HG02610 (cell line): ENCODE measurements at regions not wholly inside any gene's neighbourhood (a gene's known extent, or its start where the extent isn't known, plus 50 kb on each side); places are given as distances from the start of the nearest gene placed in this dataset.

ENCODE experiments used
- ATAC-seq: cut with Tn5 transposase; IDR thresholded peaks from one replicate; pipeline ENCODE4 v1.9.1; 2021; ENCODE audit warnings: mild to moderate bottlenecking, moderate library complexity; ENCODE audit not compliant: unreplicated experiment

- peak; percentile 90 for ATAC-seq
Observed at GRCh38 chr4:24419181-24420034, 164.9 kb downstream of the DHX15 start.

DNA sequence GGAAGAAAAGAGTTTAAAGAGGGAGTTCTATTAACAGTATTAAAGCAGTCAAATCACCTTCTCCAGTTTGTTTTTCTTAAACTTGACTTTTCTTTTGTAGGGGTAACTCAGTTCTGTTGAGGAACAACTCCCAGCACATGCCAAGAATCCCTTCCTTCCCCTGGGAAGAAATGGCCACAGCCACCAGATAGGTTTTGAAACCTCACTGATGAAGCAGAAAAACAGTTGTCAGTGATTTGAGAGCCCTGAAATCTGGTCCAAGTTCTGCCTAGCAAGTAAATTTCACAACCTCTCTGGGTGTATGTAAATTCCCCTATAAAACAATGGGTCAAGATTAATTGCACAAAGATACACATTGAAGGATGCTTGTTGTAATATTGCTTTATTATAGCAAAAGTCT, 167.1 kb downstream of the DHX15 start:
- no peak for ATAC-seq

- no peak for ATAC-seq
Observed at GRCh38 chr4:24416293-24416692, 168.1 kb downstream of the DHX15 start.

- ATAC-seq, result no peak
Observed at GRCh38 chr4:24413311-24413784, 171.0 kb downstream of the DHX15 start.

DNA sequence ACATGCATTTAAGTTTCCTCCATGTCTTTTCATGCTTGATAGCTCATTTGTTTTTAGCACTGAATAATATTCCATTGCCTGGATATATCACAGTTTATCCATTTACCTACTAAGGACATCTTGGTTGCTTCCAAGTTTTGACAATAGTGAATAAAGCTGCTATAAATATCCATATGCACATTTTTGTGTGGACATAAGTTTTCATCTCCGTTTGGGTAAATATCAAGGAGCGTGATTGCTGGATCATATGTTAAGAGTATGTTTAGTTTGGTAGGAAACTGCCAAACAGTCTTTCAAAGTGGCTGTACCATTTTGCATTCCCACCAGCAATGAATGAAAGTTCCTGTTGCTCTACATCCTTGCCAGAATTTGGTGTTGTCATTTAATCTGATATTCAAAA, 172.5 kb downstream of the DHX15 start:
- no peak for ATAC-seq

GRCh38 chr4:24411299-24411698, 173.1 kb downstream of the DHX15 start:
- no peak for ATAC-seq

DNA sequence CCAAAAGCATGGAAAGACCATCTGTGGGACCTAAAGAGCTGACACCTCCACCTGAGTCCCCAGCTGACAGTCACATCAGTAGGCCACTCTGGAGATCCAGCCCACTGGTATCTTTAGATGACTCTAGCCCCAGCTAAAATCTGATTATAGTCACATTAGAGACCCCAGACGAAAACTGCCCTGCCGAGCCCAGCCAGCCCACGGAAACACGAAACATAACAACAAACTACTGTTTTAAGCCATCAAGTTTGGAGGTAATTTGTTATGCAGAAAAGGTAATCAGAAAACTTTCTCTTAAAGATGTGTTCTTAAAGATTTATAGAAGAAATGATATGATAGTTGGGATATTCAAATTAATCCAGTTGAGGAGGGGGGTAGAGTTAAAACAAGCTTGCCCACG, 175.7 kb downstream of the DHX15 start:
- ATAC-seq, result no peak

DNA sequence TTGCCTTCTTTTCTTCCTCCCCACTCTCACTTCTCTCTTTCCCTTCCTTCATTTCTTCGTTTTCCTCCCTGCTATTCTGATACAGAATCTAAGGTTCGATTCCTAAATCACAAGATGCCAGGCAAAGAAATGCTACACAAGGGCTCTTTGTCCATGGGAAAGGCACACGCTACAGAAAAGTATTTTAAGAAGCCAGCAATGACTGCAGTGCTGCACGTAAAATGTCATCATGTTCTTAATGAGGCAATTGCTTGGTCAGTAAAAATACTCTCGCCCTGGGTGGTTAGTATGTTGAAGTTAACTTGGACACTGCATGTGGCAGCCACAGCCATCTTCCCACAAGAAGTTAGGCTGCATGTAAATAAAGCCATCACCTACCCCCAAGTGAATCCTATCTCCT, 178.4 kb downstream of the DHX15 start:
- no peak for ATAC-seq

GRCh38 chr4:24405341-24405740, 179.0 kb downstream of the DHX15 start:
- no peak for ATAC-seq

DNA sequence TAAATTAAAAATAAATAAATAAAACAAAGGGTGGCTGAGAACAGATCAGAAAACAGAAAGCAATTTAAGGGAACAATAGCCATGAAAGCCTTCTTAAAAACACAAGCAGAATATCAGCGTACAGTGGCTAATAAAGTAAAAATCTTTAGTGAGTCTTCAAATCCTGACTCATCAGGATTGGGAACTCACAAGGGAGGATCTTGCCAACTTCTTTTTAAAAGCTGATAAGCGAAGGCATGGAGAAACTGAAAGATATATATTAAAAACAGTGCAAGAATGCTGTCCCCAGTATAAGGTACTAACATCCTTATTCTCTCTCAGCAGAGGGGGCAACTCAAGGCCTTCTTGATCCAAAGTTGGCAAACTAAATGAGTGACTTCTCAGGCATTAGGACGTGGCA, 180.1 kb downstream of the DHX15 start:
- no peak for ATAC-seq

DNA sequence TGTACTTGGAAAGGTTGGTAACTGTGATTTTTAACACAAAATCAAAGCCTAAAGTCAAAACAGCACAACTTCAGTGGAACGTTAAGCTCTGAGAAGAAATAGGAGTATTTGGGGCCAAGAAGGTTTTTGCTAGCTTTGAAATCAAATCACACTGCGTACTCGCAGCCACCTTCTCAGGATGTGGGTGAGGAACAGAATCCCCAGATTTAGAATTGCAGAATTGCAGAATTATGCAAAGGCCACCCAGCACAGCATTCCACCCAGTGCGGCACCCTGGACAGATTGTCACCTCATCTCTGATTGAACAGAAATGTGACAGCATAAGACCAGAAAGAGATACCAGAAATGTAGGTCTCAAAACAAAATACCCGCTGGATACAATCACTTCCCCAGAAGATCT, 181.1 kb downstream of the DHX15 start:
- no peak for ATAC-seq

DNA sequence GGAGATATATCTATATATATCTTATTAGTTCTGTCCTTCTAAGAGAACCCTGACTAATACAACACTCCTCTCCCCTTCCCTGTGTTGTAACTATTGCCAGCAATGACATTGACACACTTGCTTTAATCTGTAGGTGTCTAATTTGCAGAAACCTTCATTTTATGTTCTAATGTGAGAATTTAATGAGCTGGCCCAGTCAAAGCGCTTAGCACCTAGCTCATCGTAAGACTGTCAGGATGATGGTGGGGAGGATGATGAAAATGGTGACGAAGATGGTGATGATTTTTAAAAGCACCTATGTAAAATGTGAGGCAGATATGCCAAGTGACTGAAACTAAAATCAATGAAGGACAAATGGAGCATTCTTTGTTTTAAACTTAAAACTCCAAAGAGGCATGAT, 183.8 kb downstream of the DHX15 start:
- ATAC-seq, result no peak

GRCh38 chr4:24396988-24397387, 187.4 kb downstream of the DHX15 start:
- ATAC-seq, result no peak

DNA sequence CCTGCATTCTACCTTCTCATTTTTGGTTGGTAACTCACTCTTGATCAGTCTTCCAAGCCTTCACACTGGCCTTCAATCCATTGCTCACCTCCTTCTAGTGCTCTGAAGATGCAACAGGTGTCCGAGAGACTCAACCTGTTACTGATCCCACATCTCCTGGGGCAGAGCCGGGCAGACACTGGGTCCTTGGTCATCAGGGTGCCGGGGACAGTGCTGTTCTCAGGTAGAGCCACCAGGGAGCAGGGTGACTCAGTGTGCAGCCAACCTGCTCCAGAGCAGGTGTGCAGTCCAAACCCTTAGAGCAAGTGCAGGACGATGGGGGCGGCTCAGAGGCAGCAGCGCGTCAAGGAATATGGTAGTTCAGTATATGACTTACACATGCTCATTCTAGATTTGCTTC, 188.4 kb downstream of the DHX15 start:
- no peak for ATAC-seq

GRCh38 chr4:24394041-24394440, 190.3 kb downstream of the DHX15 start:
- no peak for ATAC-seq

DNA sequence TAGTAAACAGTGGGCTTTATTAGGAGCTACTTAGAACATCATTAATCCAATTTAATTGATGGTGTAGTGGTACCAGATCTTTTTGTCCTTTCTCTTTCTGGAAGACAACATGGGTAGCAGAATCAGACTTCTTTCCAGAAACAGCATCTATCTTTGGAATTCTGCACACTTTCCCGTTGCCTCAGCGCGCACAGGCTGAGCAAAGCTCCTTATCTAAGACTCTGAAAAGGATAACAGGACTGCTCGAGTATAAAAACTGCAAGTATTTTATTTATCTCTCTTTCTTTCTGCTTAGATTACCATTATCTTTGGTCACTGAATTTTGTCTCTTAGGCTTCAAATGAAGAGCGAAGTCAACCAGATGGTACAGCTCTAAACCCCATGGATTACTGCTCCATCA, 191.7 kb downstream of the DHX15 start:
- ATAC-seq, result no peak

- peak; percentile 91 for ATAC-seq
Observed at GRCh38 chr4:24382381-24382780, 202.0 kb downstream of the DHX15 start.

DNA sequence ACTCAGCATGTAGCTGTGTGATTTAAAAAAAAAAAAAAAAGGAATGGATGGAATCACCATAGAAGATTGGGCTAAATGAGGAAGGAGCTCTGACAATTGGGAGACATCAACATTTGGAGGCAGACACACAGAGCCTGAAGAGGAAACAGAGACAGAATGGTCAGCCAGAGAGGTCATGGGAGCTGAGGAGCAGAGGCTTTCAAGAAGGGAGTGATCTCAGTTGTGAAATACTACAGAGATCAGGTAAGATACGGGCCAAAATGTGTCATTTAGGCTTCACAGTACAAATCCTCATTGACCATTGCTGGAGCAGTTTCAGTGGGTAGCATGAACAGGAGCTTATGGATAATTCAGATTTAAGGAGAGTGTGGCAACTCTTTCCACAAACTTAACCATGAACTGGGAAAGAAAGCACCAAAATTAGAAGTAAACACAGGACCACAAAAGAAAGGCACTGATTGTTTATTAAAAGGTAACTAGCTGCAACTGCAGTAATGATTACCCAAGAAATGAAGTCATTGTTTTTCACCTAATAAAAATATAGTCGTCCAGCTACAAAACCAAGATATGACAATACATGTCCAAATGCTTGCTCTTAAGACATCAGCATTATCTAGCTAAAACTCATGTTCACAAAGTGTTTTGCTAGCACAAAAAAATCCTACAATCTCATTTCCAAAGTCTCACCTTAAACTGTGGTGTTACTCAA, 203.2 kb downstream of the DHX15 start:
- ATAC-seq, result no peak

DNA sequence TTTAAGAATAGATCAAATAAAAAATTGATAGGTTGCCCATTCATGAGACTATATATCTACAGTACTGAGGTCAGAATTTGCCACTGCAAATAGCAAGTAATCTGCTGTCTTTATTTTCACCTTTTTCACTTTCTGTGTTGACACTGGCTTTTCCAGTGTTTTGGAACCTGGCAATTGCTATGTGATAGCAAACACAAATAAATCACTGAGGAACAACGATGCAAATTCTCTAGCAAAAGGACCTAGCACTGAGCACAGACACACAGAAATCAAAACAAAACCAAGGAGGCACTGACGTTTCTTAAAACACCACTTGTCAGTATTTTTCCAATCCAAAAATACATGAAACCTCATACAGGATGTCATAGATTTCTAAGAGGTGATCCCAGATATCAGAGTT, 210.7 kb downstream of the DHX15 start:
- ATAC-seq, result no peak

GRCh38 chr4:24372881-24373280, 211.5 kb downstream of the DHX15 start:
- no peak for ATAC-seq

DNA sequence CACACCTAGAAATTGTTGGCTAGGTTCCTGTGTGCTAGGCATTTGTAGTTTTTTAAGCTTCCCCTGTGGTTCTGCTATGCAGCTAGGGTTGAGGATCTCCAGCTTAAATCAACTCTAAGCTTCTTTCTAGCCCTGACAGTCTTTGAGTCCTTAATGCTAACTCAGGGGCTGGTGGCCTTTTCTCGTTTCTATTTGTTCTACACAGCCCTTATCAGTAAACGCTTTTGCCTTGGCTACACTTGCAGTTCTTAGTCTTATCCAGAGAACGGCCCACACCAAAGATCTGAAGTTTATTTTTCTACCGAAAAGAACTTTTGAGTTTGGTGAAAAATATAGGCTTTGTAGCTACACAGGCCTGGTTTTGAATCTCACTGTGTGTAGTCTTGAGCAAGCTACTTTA, 212.0 kb downstream of the DHX15 start:
- no peak for ATAC-seq

- ATAC-seq, result no peak
Observed at GRCh38 chr4:24370421-24370820, 213.9 kb downstream of the DHX15 start.
